B cell (primary cell): ENCODE measurements at regions not wholly inside any gene's neighbourhood (a gene's known extent, or its start where the extent isn't known, plus 50 kb on each side); places are given as distances from the start of the nearest gene placed in this dataset.

Experiments used
- ATAC-seq: fragments of 200-7000 bp; cut with Tn5 transposase; one replicate; pipeline ENCODE4 v1.10.0; 2021; ENCODE audit warnings: low read depth, mild to moderate bottlenecking, moderate number of reproducible peaks, moderate library complexity
- CTCF ChIA-PET: fragments of 350-600 bp; sonication (Branson Sonifier 250); formaldehyde crosslinking; loops from one replicate; lab custom pipeline; 2021; ENCODE audit warnings: antibody characterized with exemption, inconsistent platforms; lab: Charles Lee
- POLR2A ChIA-PET: fragments of 350-600 bp; sonication (Branson Sonifier 250); formaldehyde crosslinking; loops from one replicate; lab custom pipeline; 2021; ENCODE audit warnings: antibody characterized with exemption; lab: Charles Lee
- DNase-seq: peaks from one replicate; pipeline ENCODE4 v3.0.0; 2013
- H2AFZ ChIP-seq: 2 replicates; pipeline ENCODE4 v1.6.1; 2012; ENCODE audit warnings: mild to moderate bottlenecking, low read depth, low read length; ENCODE audit not compliant: insufficient read depth, poor library complexity, severe bottlenecking
- H3K27ac ChIP-seq, 2 donors: 1 replicate in 1 of 2; 2 replicates in 1 of 2; pipeline ENCODE4 v1.5.1; 2012 to 2013; ENCODE audit warnings: low read length in 2 of 2, mild to moderate bottlenecking in 2 of 2, moderate library complexity in 1 of 2
- H3K27me3 ChIP-seq, 4 experiments: fragments of 200-600 bp in 1 of 4; sonication (generic) in 1 of 4; replicated peaks in 1 of 4; 1 replicate in 2 of 4; 2 replicates in 2 of 4; pipeline versions ENCODE4 v1.6.1 to v1.7.0; 2013 to 2016; ENCODE audit warnings: low read length in 3 of 4, mild to moderate bottlenecking in 2 of 4, mixed read lengths in 1 of 4, moderate library complexity in 1 of 4; ENCODE audit not compliant: insufficient read depth in 4 of 4, control insufficient read depth in 3 of 4; ENCODE audit errors: control extremely low read depth in 1 of 4
- H3K36me3 ChIP-seq, 2 experiments: replicated peaks in 1 of 2; 1 replicate in 1 of 2; 2 replicates in 1 of 2; pipeline versions ENCODE4 v1.6.1 to v1.7.1; 2013; ENCODE audit warnings: low read length in 1 of 2; ENCODE audit not compliant: insufficient read depth in 2 of 2, control insufficient read depth in 1 of 2; ENCODE audit errors: control extremely low read depth in 1 of 2, extremely low read depth in 1 of 2
- H3K4me1 ChIP-seq, 2 donors: fragments of 200-600 bp in 1 of 2; sonication (generic) in 1 of 2; 1 replicate in 1 of 2; 2 replicates in 1 of 2; pipeline versions ENCODE4 v1.5.1 to v1.6.1; 2013 to 2017; ENCODE audit warnings: low read length in 2 of 2; ENCODE audit not compliant: control insufficient read depth in 2 of 2, insufficient read depth in 2 of 2
- H3K4me2 ChIP-seq: replicated peaks from 2 replicates; pipeline ENCODE3; 2012; ENCODE audit warnings: mild to moderate bottlenecking, low read depth, low read length; ENCODE audit not compliant: poor library complexity, severe bottlenecking
- H3K4me3 ChIP-seq, 5 experiments: fragments of 200-600 bp in 1 of 5; sonication (generic) in 1 of 5; 1 replicate in 3 of 5; 2 replicates in 2 of 5; pipeline versions ENCODE4 v1.5.1 to v1.7.0; 2011 to 2016; ENCODE audit warnings: low read length in 4 of 5, mild to moderate bottlenecking in 4 of 5, low read depth in 2 of 5, control low read depth in 1 of 5, moderate library complexity in 1 of 5; ENCODE audit not compliant: insufficient read depth in 1 of 5; ENCODE audit errors: control extremely low read depth in 1 of 5, extremely low read depth in 1 of 5
- H3K79me2 ChIP-seq: fragments of 200-600 bp; sonication (generic); one replicate; pipeline ENCODE4 v1.6.0; 2016; ENCODE audit warnings: low read length; ENCODE audit not compliant: control insufficient read depth, insufficient read depth
- H3K9ac ChIP-seq: fragments of 200-600 bp; sonication (generic); 2 replicates; pipeline ENCODE4 v1.6.1; 2017; ENCODE audit warnings: mild to moderate bottlenecking, low read length, moderate library complexity
- H3K9me3 ChIP-seq, 3 donors: one replicate each; pipeline versions ENCODE4 v1.6.1 to v1.7.1; 2013; ENCODE audit warnings: low read length in 2 of 3; ENCODE audit not compliant: control insufficient read depth in 2 of 3, insufficient read depth in 1 of 3; ENCODE audit errors: control extremely low read depth in 1 of 3
- H4K20me1 ChIP-seq: 2 replicates; pipeline ENCODE4 v1.6.0; 2012; ENCODE audit warnings: mild to moderate bottlenecking, low read length; ENCODE audit not compliant: insufficient read depth, control insufficient read depth, poor library complexity, severe bottlenecking
- H3K27ac Mint-ChIP-seq: one replicate; pipeline ENCODE4 v1.8.0; 2021; ENCODE audit warnings: mixed read lengths
- H3K27me3 Mint-ChIP-seq: one replicate; pipeline ENCODE4 v1.8.0; 2021; ENCODE audit warnings: mixed read lengths
- H3K4me1 Mint-ChIP-seq: one replicate; pipeline ENCODE4 v1.8.0; 2021; ENCODE audit warnings: mixed read lengths
- H3K4me3 Mint-ChIP-seq: one replicate; pipeline ENCODE4 v1.8.0; 2021; ENCODE audit warnings: mixed read lengths
- H3K9me3 Mint-ChIP-seq: one replicate; pipeline ENCODE4 v1.8.0; 2022; ENCODE audit warnings: mixed read lengths; ENCODE audit not compliant: insufficient read depth
- CTCF ChIP-seq: fragments of 200-600 bp; IDR thresholded peaks from one replicate; pipeline ENCODE4 v1.8.0; 2022; ENCODE audit warnings: antibody characterized with exemption, mild to moderate bottlenecking
- EZH2 ChIP-seq: IDR thresholded peaks from 2 replicates; pipeline ENCODE4 v1.6.1; 2012; ENCODE audit warnings: borderline replicate concordance, low read depth, mild to moderate bottlenecking, moderate library complexity, low read length; ENCODE audit not compliant: insufficient read depth, poor library complexity, severe bottlenecking
- WGBS: methylation state at CpG from one replicate; pipeline ENCODE4 v1.1.5; 2013; ENCODE audit warnings: missing lambda C conversion rate; ENCODE audit not compliant: insufficient coverage; 5-methylcytosine and 5-hydroxymethylcytosine counted together
- intact Hi-C: fragments of 100-400 bp; cut with micrococcal nuclease; formaldehyde crosslinking; loops from one replicate; pipeline ENCODE4 v1.10.0; 2022

- Mint-ChIP-seq H3K27me3 (no peaks in the 10 kb centered on the region), H3K4me1 (no peaks in the 10 kb centered on the region), H3K27ac (no peak overlapping the region), H3K4me3 (no peak overlapping the region), H3K9me3 (peaks cover 7% of the 10 kb centered on the region)
- Histone ChIP-seq H3K27ac (no peak overlapping the region), H3K79me2 (no peaks in the 10 kb centered on the region), H3K9me3 (no peaks in the 10 kb centered on the region), H3K9ac (no peak overlapping the region), H3K36me3 (no peaks in the 10 kb centered on the region), H3K4me3 (no peak overlapping the region), H3K4me2 (no peak overlapping the region), H3K4me1 (no peaks in the 10 kb centered on the region), H3K27me3 (no peaks in the 10 kb centered on the region), H2AFZ (no peak overlapping the region), H4K20me1 (no peaks in the 10 kb centered on the region)
- CTCF ChIA-PET = no interaction called here
- DNase-seq (no peak), ATAC-seq (no peak)
- intact Hi-C loops = no loop called here
- TF ChIP-seq CTCF = no peak
- TF ChIP-seq EZH2 = no peak
- POLR2A ChIA-PET = no interaction called here
- no CpG with 5 or more reads among the region's 2 CpGs for whole genome bisulfite sequencing
Measured at GRCh38 chr2:22213237-22213636, 1089.5 kb downstream of the TDRD15 start.

GRCh38 chr2:22215517-22215916, 1091.7 kb downstream of the TDRD15 start:
- H3K4me3 Mint-ChIP-seq = no peak overlapping the region
- no peaks in the 10 kb centered on the region for H3K27me3 Mint-ChIP-seq
- Histone ChIP-seq H3K79me2 (no peaks in the 10 kb centered on the region), H3K4me3 (no peak overlapping the region), H4K20me1 (no peaks in the 10 kb centered on the region), H2AFZ (no peak overlapping the region), H3K4me2 (no peak overlapping the region), H3K9me3 (no peaks in the 10 kb centered on the region), H3K27me3 (no peaks in the 10 kb centered on the region), H3K27ac (no peak overlapping the region), H3K4me1 (no peaks in the 10 kb centered on the region), H3K36me3 (no peaks in the 10 kb centered on the region), H3K9ac (no peak overlapping the region)
- H3K27ac Mint-ChIP-seq = no peak overlapping the region
- peaks cover 5% of the 10 kb centered on the region for H3K9me3 Mint-ChIP-seq
- ChIA-PET CTCF (no interaction called here), POLR2A (no interaction called here)
- H3K4me1 Mint-ChIP-seq = no peaks in the 10 kb centered on the region
- intact Hi-C loops = no loop called here
- ATAC-seq = no peak
- no CpG with 5 or more reads among the region's 2 CpGs for WGBS
- TF ChIP-seq CTCF (no peak), EZH2 (no peak)
- DNase-seq = no peak
